Small intestine (tissue), 7 donors: ENCODE measurements at regions not wholly inside any gene's neighbourhood (a gene's known extent, or its start where the extent isn't known, plus 50 kb on each side); places are given as distances from the start of the nearest gene placed in this dataset.
"Not testable (repeated sequence)": the region's sequence is repeated elsewhere in the genome, so short reads cannot be mapped to it uniquely, and the experiment has no call there.

Experiments
- DNase-seq, 2 donors: peaks; one replicate each; pipeline versions ENCODE4 v3.0.0 to v3.0.0-alpha.2; 2013
- FAIRE-seq: peaks from 2 replicates; lab custom pipeline; 2012; peaks lifted over from hg19 to GRCh38; lab: Jason Lieb, UNC
- H3K27ac ChIP-seq, 3 donors: one replicate each; pipeline ENCODE4 v1.5.1; 2013; ENCODE audit warnings: low read length in 2 of 3, mild to moderate bottlenecking in 2 of 3, control low read depth in 1 of 3, inconsistent platforms in 1 of 3, low read depth in 1 of 3, moderate library complexity in 1 of 3
- H3K27me3 ChIP-seq, 3 donors: one replicate each; pipeline ENCODE4 v1.6.1; 2013; ENCODE audit warnings: low read length in 3 of 3, inconsistent platforms in 1 of 3; ENCODE audit not compliant: control insufficient read depth in 3 of 3, insufficient read depth in 3 of 3
- H3K36me3 ChIP-seq, 3 donors: one replicate each; pipeline ENCODE4 v1.6.1; 2013; ENCODE audit warnings: low read length in 3 of 3, inconsistent platforms in 1 of 3, low read depth in 1 of 3, mild to moderate bottlenecking in 1 of 3, moderate library complexity in 1 of 3; ENCODE audit not compliant: control insufficient read depth in 3 of 3, insufficient read depth in 2 of 3
- H3K4me1 ChIP-seq, 3 donors: one replicate each; pipeline ENCODE4 v1.6.1; 2013; ENCODE audit warnings: low read length in 2 of 3, inconsistent platforms in 1 of 3, low read depth in 1 of 3, mild to moderate bottlenecking in 1 of 3, moderate library complexity in 1 of 3; ENCODE audit not compliant: control insufficient read depth in 3 of 3, insufficient read depth in 2 of 3
- H3K4me3 ChIP-seq, 3 donors: one replicate each; pipeline ENCODE4 v1.5.1; 2013; ENCODE audit warnings: low read length in 3 of 3, control low read depth in 1 of 3, inconsistent platforms in 1 of 3, low read depth in 1 of 3, mild to moderate bottlenecking in 1 of 3, moderate library complexity in 1 of 3
- H3K9me3 ChIP-seq, 2 donors: one replicate each; pipeline ENCODE4 v1.6.1; 2013; ENCODE audit warnings: low read depth in 1 of 2, low read length in 1 of 2; ENCODE audit not compliant: control insufficient read depth in 2 of 2, insufficient read depth in 1 of 2
- WGBS, 3 donors: extraction: QIAGEN DNeasy Blood & Tissue Kit; methylation state at CpG; one replicate each; pipeline ENCODE4 v1.1.7; 2013; 5-methylcytosine and 5-hydroxymethylcytosine counted together
- donor health status: healthy with polysubstance abuse.
- donor health status: control.
- donor health status: control.
- donor health status: Bipolar disorder and iron deficiency.
- donor health status: healthy.

- H3K27me3 ChIP-seq = no peaks in the 10 kb centered on the region
- peaks cover 0 to 7% (median 0%) of the 10 kb centered on the region in 3 donors for H3K4me1 ChIP-seq
- H3K27ac ChIP-seq = no peak overlapping the region
- no peak overlapping the region for H3K4me3 ChIP-seq
- no peaks in the 10 kb centered on the region for H3K9me3 ChIP-seq
- no peaks in the 10 kb centered on the region for H3K36me3 ChIP-seq
- FAIRE-seq (no peak), DNase-seq (peak in 1 of 2 donors; percentile 28)
- WGBS, 3 donors = 39 to 53% (median 46%) methylated on average over 3 of the region's 3 CpGs
Observed at GRCh38 chr12:59111851-59112250, 191.5 kb upstream of the LRIG3 start.

GRCh38 chr12:59108516-59108915 lies 188.2 kb upstream of the LRIG3 start:
- H3K9me3 ChIP-seq, H3K36me3 ChIP-seq, H3K4me3 ChIP-seq, H3K4me1 ChIP-seq, DNase-seq, H3K27me3 ChIP-seq, FAIRE-seq, H3K27ac ChIP-seq: not testable (repeated sequence)
- WGBS, 3 donors = 84 to 86% (median 86%) methylated on average over 8 of the region's 8 CpGs

GRCh38 chr12:59100585-59100984 lies 180.3 kb upstream of the LRIG3 start:
- no peak overlapping the region for H3K27ac ChIP-seq

GRCh38 chr12:59097876-59098275 lies 177.6 kb upstream of the LRIG3 start:
- DNase-seq (no peak), FAIRE-seq (no peak)
- Histone ChIP-seq H3K4me1 (no peaks in the 10 kb centered on the region), H3K27ac (no peak overlapping the region), H3K9me3 (no peaks in the 10 kb centered on the region), H3K4me3 (no peak overlapping the region), H3K27me3 (no peaks in the 10 kb centered on the region), H3K36me3 (no peaks in the 10 kb centered on the region)
- WGBS, 3 donors = 68 to 92% (median 84%) methylated on average over 1 of the region's 1 CpG

More at GRCh38 chr12:59100585-59100984, 180.3 kb upstream of the LRIG3 start:
- Histone ChIP-seq H3K4me1 (no peaks in the 10 kb centered on the region), H3K4me3 (no peak overlapping the region), H3K36me3 (no peaks in the 10 kb centered on the region), H3K9me3 (no peaks in the 10 kb centered on the region), H3K27me3 (no peaks in the 10 kb centered on the region)
- 91 to 94% (median 91%) methylated on average over 4 of the region's 4 CpGs for WGBS, 3 donors
- FAIRE-seq = no peak
- no peak for DNase-seq

- no peak for DNase-seq
- FAIRE-seq = no peak
- Histone ChIP-seq H3K27me3 (no peaks in the 10 kb centered on the region), H3K4me1 (no peaks in the 10 kb centered on the region), H3K36me3 (no peaks in the 10 kb centered on the region), H3K9me3 (no peaks in the 10 kb centered on the region), H3K4me3 (no peak overlapping the region), H3K27ac (no peak overlapping the region)
Observed at GRCh38 chr12:59096246-59096645, 175.9 kb upstream of the LRIG3 start.

GRCh38 chr12:59093073-59093772 lies 172.9 kb upstream of the LRIG3 start:
- Histone ChIP-seq H3K9me3 (no peaks in the 10 kb centered on the region), H3K4me3 (no peak overlapping the region), H3K27ac (no peak overlapping the region), H3K4me1 (no peaks in the 10 kb centered on the region), H3K27me3 (no peaks in the 10 kb centered on the region), H3K36me3 (no peaks in the 10 kb centered on the region)
- DNase-seq (no peak), FAIRE-seq (no peak)
- 86 to 95% (median 88%) methylated on average over 1 of the region's 1 CpG for WGBS, 3 donors

- WGBS, 3 donors = 68 to 77% (median 75%) methylated on average over 5 of the region's 5 CpGs
- Histone ChIP-seq H3K36me3 (no peaks in the 10 kb centered on the region), H3K4me1 (peaks cover 0 to 18% (median 0%) of the 10 kb centered on the region in 3 donors), H3K9me3 (no peaks in the 10 kb centered on the region), H3K4me3 (no peak overlapping the region), H3K27me3 (no peaks in the 10 kb centered on the region), H3K27ac (no peak overlapping the region)
- DNase-seq (no peak), FAIRE-seq (no peak)
Observed at GRCh38 chr12:59088673-59089072, 168.4 kb upstream of the LRIG3 start.

- 38 to 67% (median 44%) methylated on average over 3 of the region's 3 CpGs for WGBS, 3 donors
Observed at GRCh38 chr12:59087691-59088090, 167.4 kb upstream of the LRIG3 start.

More at GRCh38 chr12:59087691-59088090, 167.4 kb upstream of the LRIG3 start:
- Histone ChIP-seq H3K27ac (no peak overlapping the region), H3K9me3 (no peaks in the 10 kb centered on the region), H3K36me3 (no peaks in the 10 kb centered on the region), H3K4me3 (no peak overlapping the region), H3K4me1 (peaks cover 0 to 26% (median 2%) of the 10 kb centered on the region in 3 donors), H3K27me3 (no peaks in the 10 kb centered on the region)
- no peak for DNase-seq
- no peak for FAIRE-seq
